Neural cell (in vitro differentiated cells): ENCODE measurements at regions not wholly inside any gene's neighbourhood (a gene's known extent, or its start where the extent isn't known, plus 50 kb on each side); places are given as distances from the start of the nearest gene placed in this dataset.

Source experiments
- H2AFZ ChIP-seq: fragments of 200-600, 300-800 bp; sonication (generic), shearing (Covaris generic); 2 replicates; pipeline ENCODE4 v1.6.0; 2014; ENCODE audit warnings: low read depth, mild to moderate bottlenecking, antibody characterized with exemption, low read length, moderate library complexity
- H3F3A ChIP-seq: fragments of 200-600 bp; shearing (Covaris generic); 2 replicates; pipeline ENCODE4 v1.6.1; 2016; ENCODE audit warnings: mild to moderate bottlenecking, moderate library complexity, mixed read lengths, antibody characterized with exemption, low read length; ENCODE audit not compliant: insufficient read depth, poor library complexity, severe bottlenecking
- H3K27ac ChIP-seq: fragments of 200-600, 300-800 bp; sonication (generic), shearing (Covaris generic); 2 replicates; pipeline ENCODE4 v1.5.1; 2014; ENCODE audit warnings: mild to moderate bottlenecking, low read length, moderate library complexity
- H3K27me3 ChIP-seq: fragments of 300-800, 200-600 bp; sonication (generic), shearing (Covaris generic); 2 replicates; pipeline ENCODE4 v1.6.0; 2014; ENCODE audit warnings: mild to moderate bottlenecking, low read depth, low read length, moderate library complexity; ENCODE audit not compliant: insufficient read depth
- H3K36me3 ChIP-seq: fragments of 300-800, 200-600 bp; sonication (generic), shearing (Covaris generic); 2 replicates; pipeline ENCODE4 v1.5.1; 2014; ENCODE audit warnings: mild to moderate bottlenecking, antibody characterized with exemption, low read length, moderate library complexity; ENCODE audit not compliant: insufficient read depth
- H3K4me2 ChIP-seq: fragments of 300-800, 200-600 bp; sonication (generic), shearing (Covaris generic); 2 replicates; pipeline ENCODE4 v1.6.0; 2014; ENCODE audit warnings: mild to moderate bottlenecking, low read length
- H3K4me3 ChIP-seq: fragments of 300-800, 200-600 bp; sonication (generic), shearing (Covaris generic); 2 replicates; pipeline ENCODE4 v1.5.1; 2014; ENCODE audit warnings: mild to moderate bottlenecking, low read length, moderate library complexity
- H3K79me2 ChIP-seq: fragments of 200-600 bp; shearing (Covaris generic); replicated peaks from 2 replicates; pipeline ENCODE4 v1.6.0; 2014; ENCODE audit warnings: mild to moderate bottlenecking, low read length, moderate library complexity; ENCODE audit not compliant: insufficient read depth
- H3K9ac ChIP-seq: fragments of 300-800, 200-600 bp; sonication (generic), shearing (Covaris generic); 2 replicates; pipeline ENCODE4 v1.6.1; 2016; ENCODE audit warnings: mild to moderate bottlenecking, low read length, mixed read lengths
- H3K9me2 ChIP-seq: fragments of 200-600 bp; shearing (Covaris generic); 2 replicates; pipeline ENCODE4 v1.6.1; 2016; ENCODE audit warnings: mild to moderate bottlenecking, low read length, mixed read lengths; ENCODE audit not compliant: insufficient read depth
- H3K9me3 ChIP-seq: fragments of 200-600, 300-800 bp; sonication (generic), shearing (Covaris generic); 2 replicates; pipeline ENCODE4 v1.6.1; 2016; ENCODE audit warnings: mild to moderate bottlenecking, mixed run types, low read length, moderate library complexity, mixed read lengths
- H4K20me1 ChIP-seq: fragments of 200-600 bp; shearing (Covaris generic); 2 replicates; pipeline ENCODE4 v1.6.1; 2016; ENCODE audit warnings: mild to moderate bottlenecking, mixed run types; ENCODE audit not compliant: insufficient read depth
- EP300 ChIP-seq: fragments of 450-650 bp; conservative IDR thresholded peaks from 2 replicates; pipeline ENCODE4 v1.6.1; 2014; ENCODE audit warnings: antibody characterized with exemption, mild to moderate bottlenecking, moderate library complexity; ENCODE audit not compliant: poor library complexity, severe bottlenecking
- EZH2 ChIP-seq: fragments of 200-600, 300-800 bp; shearing (Covaris generic), sonication (generic); IDR thresholded peaks from 2 replicates; pipeline ENCODE4 v1.6.1; 2014; ENCODE audit warnings: antibody characterized with exemption, low read length, borderline replicate concordance, mild to moderate bottlenecking; ENCODE audit not compliant: insufficient read depth, poor library complexity, severe bottlenecking
- MXI1 ChIP-seq: fragments of 450-650 bp; conservative IDR thresholded peaks from 2 replicates; pipeline ENCODE4 v1.6.1; 2014; ENCODE audit warnings: antibody characterized with exemption, mild to moderate bottlenecking; ENCODE audit not compliant: poor library complexity, severe bottlenecking
- POLR2AphosphoS5 ChIP-seq: IDR thresholded peaks from 2 replicates; pipeline ENCODE4 v1.6.1; 2012
- RAD21 ChIP-seq: fragments of 450-650 bp; conservative IDR thresholded peaks from 2 replicates; pipeline ENCODE4 v1.6.1; 2014; ENCODE audit warnings: antibody characterized with exemption, mild to moderate bottlenecking, moderate library complexity
- REST ChIP-seq: IDR thresholded peaks from 2 replicates; pipeline ENCODE4 v1.6.1; 2012; ENCODE audit warnings: borderline replicate concordance
- SMC3 ChIP-seq: fragments of 450-650 bp; conservative IDR thresholded peaks from 2 replicates; pipeline ENCODE4 v1.6.1; 2014; ENCODE audit warnings: antibody characterized with exemption, mild to moderate bottlenecking, moderate library complexity; ENCODE audit not compliant: poor library complexity
- TAF1 ChIP-seq: IDR thresholded peaks from 2 replicates; pipeline ENCODE4 v1.6.1; 2012; ENCODE audit warnings: low read depth
- TF ChIP-seq, protein P1 (sequence below): fragments of 450-650 bp; IDR thresholded peaks from 2 replicates; pipeline ENCODE4 v1.5.1; 2014; ENCODE audit warnings: antibody characterized with exemption, mild to moderate bottlenecking, moderate library complexity; ENCODE audit not compliant: poor library complexity, severe bottlenecking

DNA sequence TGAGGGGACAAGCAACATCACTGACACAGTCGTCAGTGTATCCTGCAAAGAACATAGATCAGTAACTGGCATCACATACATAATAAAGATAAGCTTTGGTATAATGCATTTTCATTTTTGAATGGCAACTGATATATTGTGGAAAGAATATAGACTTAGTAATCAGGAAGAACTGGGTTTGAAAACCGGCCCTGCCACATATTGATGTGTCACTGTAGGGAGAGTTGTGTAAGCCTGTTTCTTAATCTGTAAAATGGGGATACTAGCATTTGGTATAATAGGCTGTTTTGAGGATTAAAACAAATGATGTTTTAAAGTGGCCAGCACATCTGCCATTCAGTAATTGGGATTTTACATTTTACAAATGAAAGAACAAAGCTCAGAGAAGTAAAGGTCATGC lies 277.8 kb upstream of the CNTNAP5 start:
- Histone ChIP-seq H3K36me3 (no peaks in the 10 kb centered on the region), H3K9me3 (no peaks in the 10 kb centered on the region)

DNA sequence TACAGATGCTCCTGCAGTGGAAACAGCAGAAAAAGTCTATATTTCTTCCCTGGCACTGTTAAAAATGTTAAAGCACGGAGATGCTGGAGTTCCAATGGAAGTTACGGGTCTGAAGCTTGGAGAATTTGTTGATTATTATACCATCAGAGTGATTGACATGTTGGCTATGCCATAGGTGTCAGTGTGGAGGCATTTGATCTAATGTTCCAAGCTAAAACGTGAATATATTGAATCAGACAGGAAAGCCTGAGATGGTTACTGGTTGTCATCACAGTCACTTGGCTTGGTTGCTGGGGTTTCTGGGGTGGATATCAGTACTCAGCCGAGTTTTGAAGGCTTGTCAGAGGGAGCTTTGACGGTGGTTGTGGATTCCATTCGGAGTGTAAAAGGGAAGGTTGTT lies 262.9 kb upstream of the CNTNAP5 start:
- no peaks in the 10 kb centered on the region for H3K27me3 ChIP-seq
- H3K4me2 ChIP-seq, result no peak overlapping the region
- TF ChIP-seq POLR2AphosphoS5 (peak; percentile 68), EZH2 (no peak), EP300 (peak; percentile 87)
- no peak overlapping the region for H2AFZ ChIP-seq
- H3K4me3 ChIP-seq, result no peak overlapping the region
- H3K36me3 ChIP-seq, result no peaks in the 10 kb centered on the region
- H3K27ac ChIP-seq, result peak overlapping the region; percentile 9
- no peaks in the 10 kb centered on the region for H3K9me3 ChIP-seq
- H3K9me2 ChIP-seq, result no peaks in the 10 kb centered on the region
- H3K9ac ChIP-seq, result no peak overlapping the region
- H3K79me2 ChIP-seq, result no peaks in the 10 kb centered on the region
- no peaks in the 10 kb centered on the region for H3F3A ChIP-seq
- H4K20me1 ChIP-seq, result no peaks in the 10 kb centered on the region

More for the DNA sequence above, 277.8 kb upstream of the CNTNAP5 start:
- H3K9ac ChIP-seq, result no peak overlapping the region
- H4K20me1 ChIP-seq, result no peaks in the 10 kb centered on the region
- no peak overlapping the region for H2AFZ ChIP-seq
- no peaks in the 10 kb centered on the region for H3K9me2 ChIP-seq
- H3K27me3 ChIP-seq, result no peaks in the 10 kb centered on the region
- H3K4me2 ChIP-seq, result no peak overlapping the region
- H3K27ac ChIP-seq, result no peak overlapping the region
- TF ChIP-seq REST (no peak), EP300 (no peak), EZH2 (no peak), MXI1 (no peak), POLR2AphosphoS5 (no peak), TAF1 (no peak), RAD21 (no peak), SMC3 (no peak)
- TF ChIP-seq, protein P1, sequence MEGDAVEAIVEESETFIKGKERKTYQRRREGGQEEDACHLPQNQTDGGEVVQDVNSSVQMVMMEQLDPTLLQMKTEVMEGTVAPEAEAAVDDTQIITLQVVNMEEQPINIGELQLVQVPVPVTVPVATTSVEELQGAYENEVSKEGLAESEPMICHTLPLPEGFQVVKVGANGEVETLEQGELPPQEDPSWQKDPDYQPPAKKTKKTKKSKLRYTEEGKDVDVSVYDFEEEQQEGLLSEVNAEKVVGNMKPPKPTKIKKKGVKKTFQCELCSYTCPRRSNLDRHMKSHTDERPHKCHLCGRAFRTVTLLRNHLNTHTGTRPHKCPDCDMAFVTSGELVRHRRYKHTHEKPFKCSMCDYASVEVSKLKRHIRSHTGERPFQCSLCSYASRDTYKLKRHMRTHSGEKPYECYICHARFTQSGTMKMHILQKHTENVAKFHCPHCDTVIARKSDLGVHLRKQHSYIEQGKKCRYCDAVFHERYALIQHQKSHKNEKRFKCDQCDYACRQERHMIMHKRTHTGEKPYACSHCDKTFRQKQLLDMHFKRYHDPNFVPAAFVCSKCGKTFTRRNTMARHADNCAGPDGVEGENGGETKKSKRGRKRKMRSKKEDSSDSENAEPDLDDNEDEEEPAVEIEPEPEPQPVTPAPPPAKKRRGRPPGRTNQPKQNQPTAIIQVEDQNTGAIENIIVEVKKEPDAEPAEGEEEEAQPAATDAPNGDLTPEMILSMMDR, result no peak
- no peak overlapping the region for H3K4me3 ChIP-seq
- no peaks in the 10 kb centered on the region for H3F3A ChIP-seq
- no peaks in the 10 kb centered on the region for H3K79me2 ChIP-seq

DNA sequence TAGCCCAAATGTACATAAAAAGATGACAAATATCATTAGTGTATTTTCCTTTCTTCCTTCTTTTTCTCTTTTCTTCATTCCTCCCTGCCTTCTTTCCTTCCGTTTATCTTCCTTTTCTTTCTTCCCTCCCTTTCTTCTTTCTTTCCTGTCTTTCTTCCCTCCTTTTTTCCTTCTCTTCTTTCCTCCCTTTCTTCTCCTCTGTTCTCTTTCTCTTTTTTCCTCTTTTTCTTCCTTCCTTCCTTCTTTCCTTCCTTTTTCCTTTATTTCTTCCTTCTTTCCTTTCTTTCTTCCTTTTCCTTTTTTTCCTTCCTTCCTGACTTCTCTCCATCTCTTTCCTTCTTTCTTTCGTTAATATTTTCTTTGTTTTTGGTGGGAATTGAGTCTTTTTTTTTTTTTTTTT lies 256.9 kb upstream of the CNTNAP5 start:
- no peaks in the 10 kb centered on the region for H3K36me3 ChIP-seq
- H3K79me2 ChIP-seq, result no peaks in the 10 kb centered on the region
- no peak overlapping the region for H3K4me3 ChIP-seq
- H4K20me1 ChIP-seq, result no peaks in the 10 kb centered on the region
- H3K27me3 ChIP-seq, result no peaks in the 10 kb centered on the region
- H3K9ac ChIP-seq, result no peak overlapping the region
- no peaks in the 10 kb centered on the region for H3K9me3 ChIP-seq
- TF ChIP-seq POLR2AphosphoS5, result no peak
- no peak for TF ChIP-seq SMC3
- TF ChIP-seq, protein P1, result no peak
- no peak for TF ChIP-seq TAF1
- no peaks in the 10 kb centered on the region for H3K9me2 ChIP-seq
- H3K27ac ChIP-seq, result no peak overlapping the region
- no peak overlapping the region for H2AFZ ChIP-seq
- no peaks in the 10 kb centered on the region for H3F3A ChIP-seq
- H3K4me2 ChIP-seq, result no peak overlapping the region
